ENCODE measurements at regions not wholly inside any gene's neighbourhood (a gene's known extent, or its start where the extent isn't known, plus 50 kb on each side); places are given as distances from the start of the nearest gene placed in this dataset.

- no peak overlapping the region for H3K27ac ChIP-seq
Observed at GRCh38 chr5:167592114-167592513, 699.3 kb upstream of the WWC1 start.

GRCh38 chr5:167593329-167594060, 698.0 kb upstream of the WWC1 start:
- H3K27ac ChIP-seq: no peak overlapping the region
- H3K4me3 ChIP-seq: no peak overlapping the region

More at GRCh38 chr5:167592114-167592513, 699.3 kb upstream of the WWC1 start:
- no peak overlapping the region for H3K4me3 ChIP-seq

GRCh38 chr5:167594061-167594435, 697.4 kb upstream of the WWC1 start:
- no peak overlapping the region for H3K27ac ChIP-seq
- H3K4me3 ChIP-seq: no peak overlapping the region

- Histone ChIP-seq H3K4me3 (no peak overlapping the region), H3K27ac (no peak overlapping the region)
Observed at GRCh38 chr5:167594750-167595149, 696.7 kb upstream of the WWC1 start.

GRCh38 chr5:167595196-167595595, 696.2 kb upstream of the WWC1 start:
- Histone ChIP-seq H3K27ac (no peak overlapping the region), H3K4me3 (no peak overlapping the region)

GRCh38 chr5:167598166-167598565, 693.3 kb upstream of the WWC1 start:
- no peak overlapping the region for H3K27ac ChIP-seq
- H3K4me3 ChIP-seq: no peak overlapping the region

- Histone ChIP-seq H3K4me3 (no peak overlapping the region), H3K27ac (no peak overlapping the region)
Observed at GRCh38 chr5:167602067-167602466, 689.4 kb upstream of the WWC1 start.

GRCh38 chr5:167603135-167603534, 688.3 kb upstream of the WWC1 start:
- H3K27ac ChIP-seq: no peak overlapping the region
- no peak overlapping the region for H3K4me3 ChIP-seq

GRCh38 chr5:167608390-167609272, 682.8 kb upstream of the WWC1 start:
- H3K4me3 ChIP-seq: no peak overlapping the region
- H3K27ac ChIP-seq: no peak overlapping the region

GRCh38 chr5:167614294-167615021, 677.0 kb upstream of the WWC1 start:
- Histone ChIP-seq H3K27ac (no peak overlapping the region), H3K4me3 (no peak overlapping the region)

GRCh38 chr5:167616043-167616890, 675.2 kb upstream of the WWC1 start:
- Histone ChIP-seq H3K27ac (no peak overlapping the region), H3K4me3 (no peak overlapping the region)

- no peak overlapping the region for H3K4me3 ChIP-seq
- H3K27ac ChIP-seq: peak overlapping the region in 1 of 21 experiments; percentile 10
Observed at GRCh38 chr5:167623354-167623753, 668.1 kb upstream of the WWC1 start.

- H3K27ac ChIP-seq: no peak overlapping the region
- H3K4me3 ChIP-seq: no peak overlapping the region
Observed at GRCh38 chr5:167624053-167624452, 667.4 kb upstream of the WWC1 start.

- H3K4me3 ChIP-seq: no peak overlapping the region
- no peak overlapping the region for H3K27ac ChIP-seq
Observed at GRCh38 chr5:167626341-167627123, 664.9 kb upstream of the WWC1 start.

GRCh38 chr5:167629634-167630033, 661.8 kb upstream of the WWC1 start:
- Histone ChIP-seq H3K27ac (no peak overlapping the region), H3K4me3 (no peak overlapping the region)

- H3K4me3 ChIP-seq: no peak overlapping the region
- no peak overlapping the region for H3K27ac ChIP-seq
Observed at GRCh38 chr5:167631191-167631590, 660.3 kb upstream of the WWC1 start.

- Histone ChIP-seq H3K4me3 (no peak overlapping the region), H3K27ac (no peak overlapping the region)
Observed at GRCh38 chr5:167633114-167633513, 658.3 kb upstream of the WWC1 start.

GRCh38 chr5:167633931-167634341, 657.5 kb upstream of the WWC1 start:
- Histone ChIP-seq H3K27ac (no peak overlapping the region), H3K4me3 (no peak overlapping the region)

- H3K27ac ChIP-seq: no peak overlapping the region
Observed at GRCh38 chr5:167634432-167634831, 657.0 kb upstream of the WWC1 start.

More at GRCh38 chr5:167634432-167634831, 657.0 kb upstream of the WWC1 start:
- H3K4me3 ChIP-seq: no peak overlapping the region
